Right lobe of liver (tissue), 6 donors: ENCODE measurements at regions not wholly inside any gene's neighbourhood (a gene's known extent, or its start where the extent isn't known, plus 50 kb on each side); places are given as distances from the start of the nearest gene placed in this dataset.

ENCODE experiments used
- ATAC-seq, 4 donors: fragments of 200-7000 bp; cut with Tn5 transposase; one replicate each; pipeline ENCODE4 v1.9.1; 2020; ENCODE audit warnings: mild to moderate bottlenecking in 4 of 4, moderate library complexity in 4 of 4
- DNase-seq, 3 donors: peaks; one replicate each; pipeline ENCODE4 v3.0.0-alpha.2; 2020
- H3K27ac ChIP-seq, 3 donors: fragments of 200-600 bp; one replicate each; pipeline ENCODE4 v1.8.0; 2022
- H3K27me3 ChIP-seq, 2 donors: fragments of 200-600 bp; one replicate each; pipeline ENCODE4 v1.8.0; 2022
- H3K36me3 ChIP-seq, 4 donors: fragments of 200-600 bp; sonication (generic) in 1 of 4; one replicate each; pipeline versions ENCODE4 v1.5.1 to v1.8.0; 2017 to 2022; ENCODE audit warnings: control low read depth in 1 of 4
- H3K4me1 ChIP-seq, 4 donors: fragments of 200-600 bp; sonication (generic) in 1 of 4; one replicate each; pipeline versions ENCODE4 v1.5.1 to v1.8.0; 2017 to 2022; ENCODE audit warnings: control low read depth in 1 of 4
- H3K4me3 ChIP-seq, 3 donors: fragments of 200-600 bp; one replicate each; pipeline ENCODE4 v1.8.0; 2022
- H3K9me3 ChIP-seq, 4 donors: fragments of 200-600 bp; sonication (generic) in 1 of 4; one replicate each; pipeline versions ENCODE4 v1.5.1 to v1.8.0; 2017 to 2022; ENCODE audit warnings: control low read depth in 1 of 4
- CTCF ChIP-seq, 4 donors: fragments of 200-600 bp in 3 of 4; fragments of 450-650 bp in 1 of 4; IDR thresholded peaks; one replicate each; pipeline versions ENCODE4 v1.5.1 to v1.8.0; 2016 to 2022; ENCODE audit warnings: antibody characterized with exemption in 4 of 4, mild to moderate bottlenecking in 2 of 4
- POLR2A ChIP-seq: fragments of 450-650 bp; IDR thresholded peaks from one replicate; pipeline ENCODE4 v1.6.1; 2017; ENCODE audit warnings: antibody characterized with exemption, mild to moderate bottlenecking
- WGBS: methylation state at CpG from one replicate; pipeline ENCODE4 v1.1.6; 2018; ENCODE audit warnings: low coverage, low lambda C conversion rate; ENCODE audit not compliant: insufficient coverage; ENCODE audit errors: missing lambda C conversion rate; 5-methylcytosine and 5-hydroxymethylcytosine counted together
- intact Hi-C, 2 donors: fragments of 100-400 bp; cut with DNase I; formaldehyde crosslinking; loops; one replicate each; pipeline versions ENCODE4 v1.11.2 to v1.14.1; 2022
- donor health status: DM: no; HTN: yes; CAD: no.
- donor health status: DM: no; HTN: no; CAD: no.
- donor health status: DM: no; HTN: no; CAD: no.
- donor health status: DM: no; HTN: yes; CAD: no.
- donor health status: DM: no; HTN: yes; CAD: no.

- ATAC-seq (no peak), DNase-seq (no peak)
- Histone ChIP-seq H3K9me3 (no peaks in the 10 kb centered on the region), H3K27ac (no peak overlapping the region), H3K4me3 (no peak overlapping the region), H3K36me3 (no peaks in the 10 kb centered on the region), H3K27me3 (no peaks in the 10 kb centered on the region), H3K4me1 (no peaks in the 10 kb centered on the region)
- intact Hi-C loops = no loop called here
- 64% methylated on average over 3 of the region's 3 CpGs for whole genome bisulfite sequencing
- TF ChIP-seq CTCF (IDR thresholded peaks at IDR 0.05) (no peak), POLR2A (no peak)
These were observed 659.3 kb upstream of the TMEFF2 start for GRCh38 chr2:192854031-192854430.

GRCh38 chr2:192828947-192829346 lies 634.2 kb upstream of the TMEFF2 start:
- intact Hi-C loops = no loop called here
- ATAC-seq (peak in 1 of 4 donors; percentile 19), DNase-seq (peak in 2 of 3 donors; percentile 40 to 42)
- Histone ChIP-seq H3K27me3 (no peaks in the 10 kb centered on the region), H3K9me3 (no peaks in the 10 kb centered on the region), H3K4me1 (no peaks in the 10 kb centered on the region), H3K36me3 (no peaks in the 10 kb centered on the region), H3K27ac (no peak overlapping the region), H3K4me3 (no peak overlapping the region)
- WGBS = 80% methylated on average over 2 of the region's 6 CpGs
- no peak for TF ChIP-seq POLR2A
- no peak for TF ChIP-seq CTCF (IDR thresholded peaks at IDR 0.05)

- H3K4me3 ChIP-seq = no peak overlapping the region
- ATAC-seq (peak in 1 of 4 donors; percentile 24), DNase-seq (no peak)
- TF ChIP-seq POLR2A (no peak), CTCF (IDR thresholded peaks at IDR 0.05) (no peak)
- H3K27me3 ChIP-seq = no peaks in the 10 kb centered on the region
- no peak overlapping the region for H3K27ac ChIP-seq
- no peaks in the 10 kb centered on the region for H3K36me3 ChIP-seq
- no peaks in the 10 kb centered on the region for H3K4me1 ChIP-seq
- H3K9me3 ChIP-seq = no peaks in the 10 kb centered on the region
- WGBS = no CpG with 5 or more reads among the region's 8 CpGs
- intact Hi-C loops = no loop called here
These were observed 633.4 kb upstream of the TMEFF2 start for GRCh38 chr2:192828175-192828574.

- intact Hi-C loops = no loop called here
- ATAC-seq = peak in 1 of 4 donors; percentile 16
These were observed 633.0 kb upstream of the TMEFF2 start for GRCh38 chr2:192827735-192828134.

More at GRCh38 chr2:192827735-192828134, 633.0 kb upstream of the TMEFF2 start:
- 69% methylated on average over 4 of the region's 10 CpGs for WGBS
- no peaks in the 10 kb centered on the region for H3K36me3 ChIP-seq
- no peaks in the 10 kb centered on the region for H3K27me3 ChIP-seq
- DNase-seq = peak in 1 of 3 donors; percentile 43
- H3K4me1 ChIP-seq = no peaks in the 10 kb centered on the region
- TF ChIP-seq POLR2A (no peak), CTCF (IDR thresholded peaks at IDR 0.05) (no peak)
- no peak overlapping the region for H3K4me3 ChIP-seq
- H3K9me3 ChIP-seq = no peaks in the 10 kb centered on the region
- no peak overlapping the region for H3K27ac ChIP-seq
